Endodermal cell (in vitro differentiated cells): ENCODE measurements at regions not wholly inside any gene's neighbourhood (a gene's known extent, or its start where the extent isn't known, plus 50 kb on each side); places are given as distances from the start of the nearest gene placed in this dataset.

Experiments
- DNase-seq: peaks from one replicate; pipeline ENCODE4 v3.0.0-alpha.2; 2017
- H3K27ac ChIP-seq: 2 replicates; pipeline ENCODE4 v1.5.1; 2013; ENCODE audit warnings: mild to moderate bottlenecking, low read depth, low read length, moderate library complexity
- H3K27me3 ChIP-seq: 2 replicates; pipeline ENCODE4 v1.6.1; 2013; ENCODE audit warnings: mild to moderate bottlenecking, low read length, moderate library complexity; ENCODE audit not compliant: insufficient read depth, control insufficient read depth, poor library complexity, severe bottlenecking
- H3K36me3 ChIP-seq: 2 replicates; pipeline ENCODE4 v1.7.0; 2013; ENCODE audit warnings: mild to moderate bottlenecking, low read length, moderate library complexity; ENCODE audit not compliant: control insufficient read depth, insufficient read depth
- H3K4me1 ChIP-seq: one replicate; pipeline ENCODE4 v1.7.0; 2013; ENCODE audit warnings: low read length; ENCODE audit not compliant: control insufficient read depth, insufficient read depth
- H3K4me3 ChIP-seq: 2 replicates; pipeline ENCODE4 v1.5.1; 2013; ENCODE audit warnings: mild to moderate bottlenecking, low read length, moderate library complexity
- H3K9ac ChIP-seq: 2 replicates; pipeline ENCODE4 v1.6.1; 2013; ENCODE audit warnings: mild to moderate bottlenecking, low read length, moderate library complexity; ENCODE audit not compliant: poor library complexity, severe bottlenecking; ENCODE audit errors: extremely low read depth
- H3K9me3 ChIP-seq: 2 replicates; pipeline ENCODE4 v1.6.1; 2013; ENCODE audit warnings: mild to moderate bottlenecking, low read length, moderate library complexity; ENCODE audit not compliant: control insufficient read depth
- H3K27ac Mint-ChIP-seq: 2 replicates; pipeline ENCODE4 v1.8.0; 2020; ENCODE audit warnings: mixed read lengths
- H3K27me3 Mint-ChIP-seq: 2 replicates; pipeline ENCODE4 v1.8.0; 2021; ENCODE audit warnings: mild to moderate bottlenecking, mixed read lengths; ENCODE audit not compliant: insufficient read depth
- H3K36me3 Mint-ChIP-seq: 2 replicates; pipeline ENCODE4 v1.8.0; 2020; ENCODE audit warnings: low read depth, mixed read lengths
- H3K4me1 Mint-ChIP-seq: 2 replicates; pipeline ENCODE4 v1.8.0; 2020; ENCODE audit warnings: mixed read lengths
- H3K4me3 Mint-ChIP-seq: 2 replicates; pipeline ENCODE4 v1.8.0; 2020; ENCODE audit warnings: mild to moderate bottlenecking, moderate library complexity, mixed read lengths
- H3K9me3 Mint-ChIP-seq: 2 replicates; pipeline ENCODE4 v1.8.0; 2020; ENCODE audit warnings: mild to moderate bottlenecking, mixed read lengths
- CTCF ChIP-seq: fragments of 200-600 bp; sonication (generic); conservative IDR thresholded peaks from 2 replicates; pipeline ENCODE4 v1.5.0; 2021; ENCODE audit warnings: antibody characterized with exemption, mild to moderate bottlenecking
- WGBS, 2 experiments: methylation state at CpG; one replicate each; pipeline versions ENCODE4 v1.1.5 to v1.1.7; 2013; ENCODE audit warnings: missing lambda C conversion rate in 2 of 2, mixed read lengths in 1 of 2; ENCODE audit not compliant: insufficient coverage in 1 of 2, insufficient read length in 1 of 2; 5-methylcytosine and 5-hydroxymethylcytosine counted together

GRCh38 chr13:90293793-90294361 is 1053.6 kb upstream of the MIR17HG start:
- H3K4me3 ChIP-seq, result no peak overlapping the region
- peaks cover 4% of the 10 kb centered on the region for H3K4me1 ChIP-seq
- Mint-ChIP-seq H3K27ac (no peak overlapping the region), H3K9me3 (peaks cover 2% of the 10 kb centered on the region), H3K27me3 (peaks cover 2% of the 10 kb centered on the region), H3K4me3 (no peak overlapping the region), H3K4me1 (peaks cover 14% of the 10 kb centered on the region), H3K36me3 (no peaks in the 10 kb centered on the region)
- no peak overlapping the region for H3K27ac ChIP-seq
- no peak for DNase-seq
- no peaks in the 10 kb centered on the region for H3K36me3 ChIP-seq
- H3K9me3 ChIP-seq, result no peaks in the 10 kb centered on the region
- H3K27me3 ChIP-seq, result no peaks in the 10 kb centered on the region
- no peak for TF ChIP-seq CTCF
- H3K9ac ChIP-seq, result no peak overlapping the region
- WGBS, 2 experiments, result 94 to 95% methylated on average over 3 to 6 of the region's 7 CpGs

GRCh38 chr13:90299238-90299637 is 1048.2 kb upstream of the MIR17HG start:
- Histone ChIP-seq H3K27me3 (no peaks in the 10 kb centered on the region), H3K9ac (no peak overlapping the region), H3K27ac (no peak overlapping the region), H3K36me3 (no peaks in the 10 kb centered on the region), H3K4me1 (no peaks in the 10 kb centered on the region), H3K4me3 (no peak overlapping the region), H3K9me3 (no peaks in the 10 kb centered on the region)
- Mint-ChIP-seq H3K4me3 (no peak overlapping the region), H3K36me3 (no peaks in the 10 kb centered on the region), H3K27ac (no peak overlapping the region), H3K27me3 (no peaks in the 10 kb centered on the region), H3K4me1 (no peaks in the 10 kb centered on the region), H3K9me3 (no peaks in the 10 kb centered on the region)
- DNase-seq, result no peak
- no peak for TF ChIP-seq CTCF
- 95% methylated on average over 5 of the region's 5 CpGs; no CpG with 5 or more reads in 1 of the 2 experiments for WGBS, 2 experiments

- Mint-ChIP-seq H3K27me3 (no peaks in the 10 kb centered on the region), H3K9me3 (no peaks in the 10 kb centered on the region), H3K4me1 (no peaks in the 10 kb centered on the region), H3K27ac (no peak overlapping the region), H3K36me3 (no peaks in the 10 kb centered on the region), H3K4me3 (no peak overlapping the region)
- Histone ChIP-seq H3K27me3 (no peaks in the 10 kb centered on the region), H3K27ac (no peak overlapping the region), H3K9me3 (no peaks in the 10 kb centered on the region), H3K4me1 (no peaks in the 10 kb centered on the region), H3K36me3 (no peaks in the 10 kb centered on the region), H3K9ac (no peak overlapping the region), H3K4me3 (no peak overlapping the region)
- no peak for DNase-seq
- TF ChIP-seq CTCF, result no peak
- 100% methylated on average over 1 of the region's 2 CpGs; no CpG with 5 or more reads in 1 of the 2 experiments for WGBS, 2 experiments
Measured at GRCh38 chr13:90300015-90300414, 1047.5 kb upstream of the MIR17HG start.
